ENCODE measurements at regions not wholly inside any gene's neighbourhood (a gene's known extent, or its start where the extent isn't known, plus 50 kb on each side); places are given as distances from the start of the nearest gene placed in this dataset.
A peak's percentile ranks its signal among the peaks of the same experiment; 100 is the strongest.

- Histone ChIP-seq H4K20me1 (replicated peaks in 1 of 2; ENCODE audit: control insufficient read depth in 1 of 2, insufficient read depth in 2 of 2, low read length in 2 of 2) (no peaks in the 10 kb centered on the region), H2BK15ac (ENCODE audit: low read length) (no peak overlapping the region), H3K27me3 (replicated peaks in 1 of 4; ENCODE audit: control insufficient read depth in 3 of 4, extremely low read depth in 1 of 4, insufficient read depth in 3 of 4, low read length in 3 of 4) (no peaks in the 10 kb centered on the region), H3K4me2 (ENCODE audit: insufficient read depth in 1 of 2, low read depth in 2 of 2, low read length in 2 of 2) (no peak overlapping the region), H3K56ac (replicated peaks; ENCODE audit: insufficient read length, low read depth, low read length) (no peak overlapping the region), H3K14ac (ENCODE audit: insufficient read length) (no peak overlapping the region), H3K4me3 (ENCODE audit: extremely low read depth in 1 of 4, insufficient read depth in 2 of 4, low read depth in 3 of 4, low read length in 4 of 4) (no peak overlapping the region), H3K4me1 (replicated peaks in 1 of 4; ENCODE audit: control insufficient read depth in 3 of 4, insufficient read depth in 4 of 4, low read length in 3 of 4) (peaks cover 0 to 3% (median 0%) of the 10 kb centered on the region in 4 experiments; a peak in 1 of 7 replicates), H3K23me2 (ENCODE audit: low read depth, low read length) (no peaks in the 10 kb centered on the region), H3K18ac (ENCODE audit: extremely low read depth, low read length) (no peak overlapping the region), H3K4ac (replicated peaks; ENCODE audit: insufficient read length, low read depth, low read length) (no peak overlapping the region), H3K27ac (ENCODE audit: low read depth, low read length) (no peak overlapping the region), H2BK12ac (ENCODE audit: low read depth, low read length) (no peak overlapping the region), H4K91ac (replicated peaks; ENCODE audit: insufficient read length, low read length) (no peak overlapping the region), H2AK5ac (ENCODE audit: low read depth, low read length) (no peak overlapping the region), H3K79me1 (ENCODE audit: low read depth, low read length) (no peaks in the 10 kb centered on the region), H4K8ac (ENCODE audit: extremely low read depth, insufficient read depth, low read length) (no peak overlapping the region), H3K9me3 (ENCODE audit: insufficient read depth in 2 of 2, low read depth in 1 of 2, low read length in 1 of 2) (no peaks in the 10 kb centered on the region), H3K79me2 (ENCODE audit: control insufficient read depth in 1 of 2, insufficient read depth in 2 of 2, low read length in 2 of 2) (no peaks in the 10 kb centered on the region), H2BK5ac (ENCODE audit: low read depth, low read length) (no peak overlapping the region), H2AFZ (ENCODE audit: low read length) (no peak overlapping the region), H2BK20ac (ENCODE audit: low read length) (no peak overlapping the region), H3K9ac (replicated peaks in 1 of 4; ENCODE audit: extremely low read depth in 1 of 4, low read depth in 3 of 4, low read length in 3 of 4) (no peak overlapping the region), H3K23ac (ENCODE audit: insufficient read length) (no peak overlapping the region), H3K36me3 (ENCODE audit: control insufficient read depth in 2 of 4, insufficient read depth in 4 of 4, low read length in 3 of 4) (no peaks in the 10 kb centered on the region), H2BK120ac (replicated peaks; ENCODE audit: low read depth, low read length) (no peak overlapping the region), H4K5ac (ENCODE audit: insufficient read length, low read depth, low read length) (no peak overlapping the region)
- DNase-seq (ENCODE audit: low read depth in 1 of 2, low spot score in 2 of 2) (no peak), FAIRE-seq (no peak)
- TF ChIP-seq EP300 (IDR thresholded peaks at IDR 0.05; ENCODE audit: borderline replicate concordance in 1 of 2, low read depth in 2 of 2, low read length in 2 of 2) (no peak), TEAD4 (IDR thresholded peaks at IDR 0.05; ENCODE audit: low read depth, low read length) (no peak), CTCF (IDR thresholded peaks at IDR 0.05; ENCODE audit: control extremely low read depth in 1 of 3, insufficient read depth in 1 of 3, low read depth in 1 of 3, low read length in 3 of 3) (peak in 1 of 3 experiments; percentile 8; a peak in 1 of 4 replicates), PHF8 (conservative IDR thresholded peaks at IDR 0.05; ENCODE audit: low read depth, low read length) (no peak)
- 96% methylated on average over 2 of the region's 2 CpGs; no CpG with 5 or more reads in 1 of the 2 experiments for WGBS, 2 experiments (ENCODE audit: extremely low coverage in 1 of 2, insufficient coverage in 1 of 2, insufficient read length in 1 of 2, insufficient replicate concordance in 2 of 2, low coverage in 1 of 2, low lambda C conversion rate in 2 of 2, missing lambda C conversion rate in 1 of 2)
- CTCF ChIA-PET (ENCODE audit: partially characterized antibody): interaction anchor here (0.6 to 1.5 kb wide), 4 partner anchors 9 to 450 kb away, joined by 3 read pairs; no protein-coding TSS in a partner anchor
- POLR2A ChIA-PET (ENCODE audit: partially characterized antibody): no interaction called here
Observed at GRCh38 chr11:112728288-112728687, 232.9 kb upstream of the NCAM1 start.

Data from H1 (cell line).